H9 (cell line): ENCODE measurements at regions not wholly inside any gene's neighbourhood (a gene's known extent, or its start where the extent isn't known, plus 50 kb on each side); places are given as distances from the start of the nearest gene placed in this dataset.

Experiments used
- DNase-seq: peaks from one replicate; pipeline ENCODE4 v3.0.0-alpha.2; 2017
- H2AFZ ChIP-seq: one replicate; pipeline ENCODE4 v1.6.1; 2013; ENCODE audit warnings: mild to moderate bottlenecking, low read length, control low read depth, moderate library complexity
- H2AK5ac ChIP-seq: 2 replicates; pipeline ENCODE4 v1.6.1; 2013; ENCODE audit warnings: low read length, control low read depth, mixed read lengths; ENCODE audit not compliant: insufficient read length
- H2BK120ac ChIP-seq: one replicate; pipeline ENCODE4 v1.6.1; 2013; ENCODE audit warnings: low read depth, mild to moderate bottlenecking, low read length, control low read depth, inconsistent platforms; ENCODE audit not compliant: poor library complexity, severe bottlenecking
- H2BK12ac ChIP-seq: 2 replicates; pipeline ENCODE4 v1.6.1; 2013; ENCODE audit warnings: low read length, control low read depth, mixed read lengths, low read depth; ENCODE audit not compliant: insufficient read length
- H2BK15ac ChIP-seq: 2 replicates; pipeline ENCODE4 v1.6.1; 2013; ENCODE audit warnings: low read depth, low read length, control low read depth
- H2BK20ac ChIP-seq: one replicate; pipeline ENCODE4 v1.6.1; 2013; ENCODE audit warnings: low read depth, mild to moderate bottlenecking, low read length, control low read depth, inconsistent platforms; ENCODE audit not compliant: poor library complexity, severe bottlenecking
- H2BK5ac ChIP-seq: 2 replicates; pipeline ENCODE4 v1.6.1; 2013; ENCODE audit warnings: low read length, control low read depth, mixed read lengths; ENCODE audit not compliant: insufficient read length
- H3K14ac ChIP-seq: 2 replicates; pipeline ENCODE4 v1.6.1; 2013; ENCODE audit warnings: low read length, control low read depth; ENCODE audit not compliant: insufficient read depth
- H3K18ac ChIP-seq: 2 replicates; pipeline ENCODE4 v1.6.1; 2013; ENCODE audit warnings: low read depth, mild to moderate bottlenecking, mixed read lengths, low read length, control low read depth; ENCODE audit not compliant: insufficient read length
- H3K23ac ChIP-seq: 2 replicates; pipeline ENCODE4 v1.6.1; 2013; ENCODE audit warnings: low read length, control low read depth, mixed read lengths, low read depth; ENCODE audit not compliant: insufficient read length
- H3K23me2 ChIP-seq: 2 replicates; pipeline ENCODE4 v1.6.1; 2013; ENCODE audit warnings: low read depth, mild to moderate bottlenecking, mixed read lengths, low read length, control low read depth; ENCODE audit not compliant: insufficient read length, poor library complexity, severe bottlenecking
- H3K27ac ChIP-seq: 2 replicates; pipeline ENCODE4 v1.5.1; 2013; ENCODE audit warnings: low read length, control low read depth, mixed read lengths, low read depth; ENCODE audit not compliant: insufficient read length
- H3K27me3 ChIP-seq: 2 replicates; pipeline ENCODE4 v1.6.1; 2013; ENCODE audit warnings: low read length, control low read depth, inconsistent platforms; ENCODE audit not compliant: insufficient read depth
- H3K4ac ChIP-seq: 2 replicates; pipeline ENCODE4 v1.6.1; 2013; ENCODE audit warnings: low read depth, mild to moderate bottlenecking, control low read depth, inconsistent platforms, low read length, moderate library complexity
- H3K4me1 ChIP-seq: 2 replicates; pipeline ENCODE4 v1.6.1; 2013; ENCODE audit warnings: low read length, control low read depth, inconsistent platforms; ENCODE audit not compliant: insufficient read depth
- H3K4me2 ChIP-seq: 2 replicates; pipeline ENCODE4 v1.6.1; 2013; ENCODE audit warnings: low read length, control low read depth, mixed read lengths; ENCODE audit not compliant: insufficient read length, insufficient read depth
- H3K56ac ChIP-seq: 2 replicates; pipeline ENCODE4 v1.6.1; 2013; ENCODE audit warnings: low read depth, mild to moderate bottlenecking, mixed read lengths, low read length, control low read depth; ENCODE audit not compliant: insufficient read length
- H3K79me1 ChIP-seq: 2 replicates; pipeline ENCODE4 v1.6.1; 2013; ENCODE audit warnings: low read depth, mild to moderate bottlenecking, moderate library complexity, low read length, control low read depth, inconsistent platforms; ENCODE audit not compliant: insufficient read depth, poor library complexity, severe bottlenecking
- H3K79me2 ChIP-seq: 2 replicates; pipeline ENCODE4 v1.6.1; 2013; ENCODE audit warnings: low read length, control low read depth, inconsistent platforms; ENCODE audit not compliant: insufficient read depth
- H3K9ac ChIP-seq: 2 replicates; pipeline ENCODE4 v1.6.1; 2013; ENCODE audit warnings: low read length, control low read depth, mixed read lengths; ENCODE audit not compliant: insufficient read length; ENCODE audit errors: extremely low read depth
- H3K9me3 ChIP-seq: one replicate; pipeline ENCODE4 v1.6.1; 2013; ENCODE audit warnings: low read depth, low read length, inconsistent platforms; ENCODE audit not compliant: control insufficient read depth
- H3T11ph ChIP-seq: one replicate; pipeline ENCODE4 v1.6.1; 2013; ENCODE audit warnings: mild to moderate bottlenecking, low read length, control low read depth, inconsistent platforms
- H4K20me1 ChIP-seq: one replicate; pipeline ENCODE4 v1.6.1; 2013; ENCODE audit not compliant: control insufficient read depth, insufficient read length, insufficient read depth
- H4K5ac ChIP-seq: 2 replicates; pipeline ENCODE4 v1.6.1; 2013; ENCODE audit warnings: low read depth, mild to moderate bottlenecking, mixed read lengths, low read length, control low read depth; ENCODE audit not compliant: insufficient read length
- H4K8ac ChIP-seq: replicated peaks from 2 replicates; pipeline ENCODE4 v1.6.1; 2013; ENCODE audit warnings: low read length, control low read depth, mixed read lengths, low read depth; ENCODE audit not compliant: insufficient read length
- H4K91ac ChIP-seq: 2 replicates; pipeline ENCODE4 v1.6.1; 2013; ENCODE audit warnings: low read depth, mild to moderate bottlenecking, moderate library complexity, mixed read lengths, low read length, control low read depth; ENCODE audit not compliant: insufficient read length
- H3K27ac Mint-ChIP-seq, 3 experiments: 2 replicates in 2 of 3; 3 replicates in 1 of 3; pipeline ENCODE4 v1.8.0; 2020 to 2021; ENCODE audit warnings: mixed read lengths in 3 of 3, mild to moderate bottlenecking in 1 of 3, moderate library complexity in 1 of 3
- H3K27me3 Mint-ChIP-seq: 2 replicates; pipeline ENCODE4 v1.8.0; 2021; ENCODE audit warnings: low read depth, mild to moderate bottlenecking, moderate library complexity, mixed read lengths
- H3K36me3 Mint-ChIP-seq, 3 experiments: 2 replicates in 2 of 3; 3 replicates in 1 of 3; pipeline ENCODE4 v1.8.0; 2020 to 2021; ENCODE audit warnings: low read depth in 3 of 3, mixed read lengths in 3 of 3; ENCODE audit not compliant: insufficient read depth in 1 of 3
- H3K4me1 Mint-ChIP-seq, 2 experiments: 2 replicates each; pipeline ENCODE4 v1.8.0; 2020; ENCODE audit warnings: mixed read lengths in 2 of 2
- H3K4me3 Mint-ChIP-seq, 2 experiments: 2 replicates in 1 of 2; 3 replicates in 1 of 2; pipeline ENCODE4 v1.8.0; 2020 to 2021; ENCODE audit warnings: mild to moderate bottlenecking in 2 of 2, mixed read lengths in 2 of 2, moderate library complexity in 1 of 2
- H3K9me3 Mint-ChIP-seq, 2 experiments: 2 replicates in 1 of 2; 3 replicates in 1 of 2; pipeline ENCODE4 v1.8.0; 2020; ENCODE audit warnings: mild to moderate bottlenecking in 2 of 2, mixed read lengths in 2 of 2, moderate library complexity in 1 of 2
- TF ChIP-seq, protein P1 (sequence below): fragments of 200-600 bp; sonication (generic); conservative IDR thresholded peaks from 3 replicates; pipeline ENCODE4 v1.8.0; 2021; ENCODE audit warnings: antibody characterized with exemption, mild to moderate bottlenecking

- DNase-seq: no peak
- Mint-ChIP-seq H3K36me3 (no peaks in the 10 kb centered on the region), H3K4me1 (peaks cover 0 to 2% of the 10 kb centered on the region in 2 experiments; a peak in 1 of 4 replicates), H3K4me3 (no peak overlapping the region), H3K27ac (no peak overlapping the region), H3K27me3 (no peaks in the 10 kb centered on the region), H3K9me3 (peaks cover 0 to 3% of the 10 kb centered on the region in 2 experiments; a peak in 1 of 5 replicates)
- Histone ChIP-seq H3K9ac (no peak overlapping the region), H2BK5ac (no peak overlapping the region), H2BK120ac (no peak overlapping the region), H3K4ac (no peak overlapping the region), H2BK12ac (no peak overlapping the region), H4K20me1 (no peaks in the 10 kb centered on the region), H3K23me2 (no peaks in the 10 kb centered on the region), H3K79me1 (no peaks in the 10 kb centered on the region), H2AFZ (no peak overlapping the region), H2AK5ac (no peak overlapping the region), H3K14ac (no peak overlapping the region), H3K79me2 (no peaks in the 10 kb centered on the region), H3K27me3 (no peaks in the 10 kb centered on the region), H3K23ac (no peak overlapping the region), H3K4me1 (no peaks in the 10 kb centered on the region), H4K8ac (no peak overlapping the region), H2BK20ac (no peak overlapping the region), H4K91ac (no peak overlapping the region), H3K56ac (no peak overlapping the region), H3T11ph (no peak overlapping the region), H3K18ac (no peak overlapping the region), H3K4me2 (no peak overlapping the region), H3K27ac (no peak overlapping the region), H3K9me3 (no peaks in the 10 kb centered on the region), H4K5ac (no peak overlapping the region), H2BK15ac (no peak overlapping the region)
- TF ChIP-seq, protein P1, sequence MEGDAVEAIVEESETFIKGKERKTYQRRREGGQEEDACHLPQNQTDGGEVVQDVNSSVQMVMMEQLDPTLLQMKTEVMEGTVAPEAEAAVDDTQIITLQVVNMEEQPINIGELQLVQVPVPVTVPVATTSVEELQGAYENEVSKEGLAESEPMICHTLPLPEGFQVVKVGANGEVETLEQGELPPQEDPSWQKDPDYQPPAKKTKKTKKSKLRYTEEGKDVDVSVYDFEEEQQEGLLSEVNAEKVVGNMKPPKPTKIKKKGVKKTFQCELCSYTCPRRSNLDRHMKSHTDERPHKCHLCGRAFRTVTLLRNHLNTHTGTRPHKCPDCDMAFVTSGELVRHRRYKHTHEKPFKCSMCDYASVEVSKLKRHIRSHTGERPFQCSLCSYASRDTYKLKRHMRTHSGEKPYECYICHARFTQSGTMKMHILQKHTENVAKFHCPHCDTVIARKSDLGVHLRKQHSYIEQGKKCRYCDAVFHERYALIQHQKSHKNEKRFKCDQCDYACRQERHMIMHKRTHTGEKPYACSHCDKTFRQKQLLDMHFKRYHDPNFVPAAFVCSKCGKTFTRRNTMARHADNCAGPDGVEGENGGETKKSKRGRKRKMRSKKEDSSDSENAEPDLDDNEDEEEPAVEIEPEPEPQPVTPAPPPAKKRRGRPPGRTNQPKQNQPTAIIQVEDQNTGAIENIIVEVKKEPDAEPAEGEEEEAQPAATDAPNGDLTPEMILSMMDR: no peak
Measured at GRCh38 chr2:84085562-84085961, 373.5 kb downstream of the SUCLG1 start.
